ENCODE measurements at regions not wholly inside any gene's neighbourhood (a gene's known extent, or its start where the extent isn't known, plus 50 kb on each side); places are given as distances from the start of the nearest gene placed in this dataset.

DNA sequence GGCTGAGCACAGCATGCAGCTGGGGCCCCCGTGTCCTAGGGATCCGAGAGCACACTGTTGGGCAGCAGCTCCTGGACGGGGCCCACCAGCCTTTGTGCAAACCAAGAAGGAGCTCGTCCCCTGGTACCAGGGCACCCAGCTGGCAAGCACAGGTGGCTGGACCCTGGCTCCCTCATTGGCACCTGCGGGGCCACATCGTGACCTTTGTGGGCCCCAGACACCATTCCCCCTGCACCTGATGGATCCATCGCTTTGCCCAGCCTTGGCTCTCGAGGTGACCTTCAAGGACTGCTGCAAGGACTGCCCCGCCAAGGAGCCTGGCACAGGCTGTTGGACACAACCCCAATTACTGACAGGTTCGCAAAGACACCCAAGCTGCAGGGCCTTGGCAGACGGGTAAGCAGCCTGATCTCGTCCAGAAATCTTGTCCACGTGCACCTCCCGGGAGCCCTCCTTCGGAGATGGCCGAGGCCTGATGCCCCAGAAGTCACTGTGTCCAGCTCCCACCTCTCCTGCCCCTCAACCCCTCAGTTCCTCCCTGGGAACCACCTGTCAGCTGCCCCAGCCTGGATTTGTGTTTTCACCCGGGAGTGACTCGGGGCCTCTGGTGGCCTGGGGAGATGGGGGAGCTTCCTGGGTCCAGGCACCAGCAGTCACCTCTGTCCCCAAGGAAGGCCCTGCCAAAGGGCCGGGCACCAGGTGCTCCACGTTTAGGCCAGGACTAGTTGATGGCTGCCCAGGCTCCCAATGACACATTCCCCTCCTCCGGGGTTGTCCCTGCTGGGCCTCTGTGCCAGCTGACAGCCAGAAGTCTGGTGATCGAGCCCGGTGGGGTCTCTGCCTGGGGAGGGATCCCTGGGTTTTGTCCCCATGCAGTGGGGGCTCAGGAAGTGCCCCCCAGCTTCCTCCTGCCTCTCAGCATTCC is 137.1 kb upstream of the PPP1R26 start:
- Histone ChIP-seq H3K36me3 (ENCODE audit: insufficient read depth) (no peaks in the 10 kb centered on the region), H3K27me3 (ENCODE audit: insufficient read depth, low read depth) (peaks cover 39% of the 10 kb centered on the region; the same call in 1 of the 2 replicates), H3K4me2 (no peak overlapping the region), H3K4me3 (IDR thresholded peaks at IDR 0.05; ENCODE audit: insufficient read depth, low read depth, low read length) (no peak overlapping the region), H3K79me2 (ENCODE audit: insufficient read depth, low read depth) (no peaks in the 10 kb centered on the region), H3K27ac (no peak overlapping the region), H4K20me1 (ENCODE audit: insufficient read depth) (no peaks in the 10 kb centered on the region), H3K4me1 (ENCODE audit: low read depth, poor library complexity, severe bottlenecking) (no peaks in the 10 kb centered on the region), H2AFZ (ENCODE audit: low read depth) (no peak overlapping the region), H3K9ac (no peak overlapping the region)
- no peak for TF ChIP-seq CTCF (conservative IDR thresholded peaks at IDR 0.05; ENCODE audit: low read depth, low read length)

DNA sequence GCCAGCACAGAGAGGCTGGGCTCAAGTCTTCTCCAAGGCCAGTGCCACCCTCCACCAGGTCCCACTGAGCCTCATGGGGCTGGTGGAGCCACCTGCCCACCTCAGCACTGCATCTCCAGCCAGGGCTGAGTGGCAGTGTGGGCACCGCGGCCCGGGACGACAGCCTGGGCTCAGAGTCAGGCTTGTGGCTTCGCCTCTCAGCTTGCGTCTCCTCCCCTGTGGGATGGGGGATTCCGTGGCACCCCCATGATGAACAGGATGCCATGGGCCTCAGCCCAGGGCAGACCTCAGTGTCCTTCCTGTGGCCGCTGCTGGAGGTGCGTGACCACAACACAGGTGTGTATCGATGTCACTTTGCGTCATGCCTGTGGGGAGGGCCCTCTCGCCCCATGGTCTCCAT is 136.4 kb upstream of the PPP1R26 start:
- Histone ChIP-seq H2AFZ (ENCODE audit: low read depth) (no peak overlapping the region), H3K4me1 (ENCODE audit: low read depth, poor library complexity, severe bottlenecking) (no peaks in the 10 kb centered on the region), H3K4me2 (no peak overlapping the region), H3K79me2 (ENCODE audit: insufficient read depth, low read depth) (no peaks in the 10 kb centered on the region), H3K4me3 (IDR thresholded peaks at IDR 0.05; ENCODE audit: insufficient read depth, low read depth, low read length) (no peak overlapping the region), H3K27me3 (ENCODE audit: insufficient read depth, low read depth) (peaks cover 45% of the 10 kb centered on the region; the same call in 1 of the 2 replicates), H3K9ac (no peak overlapping the region), H3K27ac (no peak overlapping the region), H3K36me3 (ENCODE audit: insufficient read depth) (no peaks in the 10 kb centered on the region), H4K20me1 (ENCODE audit: insufficient read depth) (no peaks in the 10 kb centered on the region)
- TF ChIP-seq CTCF (conservative IDR thresholded peaks at IDR 0.05; ENCODE audit: low read depth, low read length), result no peak

DNA sequence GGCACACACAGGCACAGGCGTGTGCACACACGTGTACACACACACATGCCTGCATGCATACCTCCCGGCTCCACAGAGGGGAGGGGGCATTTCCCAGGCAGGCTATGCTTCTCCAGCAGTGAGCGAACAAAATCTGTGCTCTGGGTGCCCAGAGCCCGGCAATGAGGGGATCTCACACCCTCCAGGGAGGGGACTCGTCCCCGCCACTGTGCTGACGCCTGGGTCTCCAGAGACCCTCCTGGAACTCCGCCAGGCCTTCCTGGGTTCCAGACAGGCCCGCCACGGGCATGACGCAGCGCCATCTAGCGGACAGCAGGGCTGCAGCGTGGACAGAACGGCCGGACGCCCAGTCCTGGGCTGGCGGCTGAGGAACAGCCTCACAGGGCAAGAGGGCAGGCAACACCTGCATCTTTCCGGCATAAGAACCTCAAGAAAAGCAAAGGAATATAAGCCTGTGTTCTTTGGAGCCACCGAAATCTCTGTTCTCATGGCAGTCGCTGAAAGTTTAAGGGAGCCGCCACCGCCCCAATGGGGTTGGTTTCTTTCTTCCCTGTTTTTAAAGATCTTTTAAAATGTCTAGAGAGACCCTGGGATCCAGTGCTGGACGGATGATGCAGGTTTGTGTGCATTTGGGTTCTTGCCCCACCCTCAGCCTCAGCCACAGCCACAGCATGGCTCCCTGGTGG is 135.6 kb upstream of the PPP1R26 start:
- Histone ChIP-seq H4K20me1 (ENCODE audit: insufficient read depth) (no peaks in the 10 kb centered on the region), H3K4me3 (IDR thresholded peaks at IDR 0.05; ENCODE audit: insufficient read depth, low read depth, low read length) (no peak overlapping the region), H2AFZ (ENCODE audit: low read depth) (no peak overlapping the region), H3K9ac (no peak overlapping the region), H3K79me2 (ENCODE audit: insufficient read depth, low read depth) (no peaks in the 10 kb centered on the region), H3K4me1 (ENCODE audit: low read depth, poor library complexity, severe bottlenecking) (no peaks in the 10 kb centered on the region), H3K36me3 (ENCODE audit: insufficient read depth) (no peaks in the 10 kb centered on the region), H3K27ac (no peak overlapping the region), H3K27me3 (ENCODE audit: insufficient read depth, low read depth) (peaks cover 42% of the 10 kb centered on the region; the same call in 1 of the 2 replicates), H3K4me2 (no peak overlapping the region)
- TF ChIP-seq CTCF (conservative IDR thresholded peaks at IDR 0.05; ENCODE audit: low read depth, low read length), result peak; percentile 66

DNA sequence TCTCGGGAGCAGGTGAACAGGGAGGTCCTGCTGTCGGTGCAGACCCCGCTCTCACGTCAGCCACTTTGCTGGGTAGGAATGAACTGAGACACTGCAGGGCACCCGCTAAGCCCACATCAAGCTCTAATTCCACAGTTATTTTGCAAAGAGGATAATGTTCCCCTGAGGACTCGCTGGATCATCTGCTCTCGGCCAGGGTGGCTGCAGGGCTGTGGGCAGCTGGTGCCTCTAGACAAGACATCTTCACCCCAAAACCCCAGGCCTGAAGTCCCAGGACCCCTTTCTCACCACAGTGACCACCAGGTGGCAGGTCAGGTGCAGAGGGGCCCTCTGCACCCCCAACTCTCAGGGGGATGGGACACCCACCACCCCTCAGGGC is 135.1 kb upstream of the PPP1R26 start:
- Histone ChIP-seq H2AFZ (ENCODE audit: low read depth) (no peak overlapping the region), H3K79me2 (ENCODE audit: insufficient read depth, low read depth) (no peaks in the 10 kb centered on the region), H4K20me1 (ENCODE audit: insufficient read depth) (no peaks in the 10 kb centered on the region), H3K4me1 (ENCODE audit: low read depth, poor library complexity, severe bottlenecking) (no peaks in the 10 kb centered on the region), H3K36me3 (ENCODE audit: insufficient read depth) (no peaks in the 10 kb centered on the region), H3K4me2 (no peak overlapping the region), H3K27me3 (ENCODE audit: insufficient read depth, low read depth) (peaks cover 41% of the 10 kb centered on the region), H3K9ac (no peak overlapping the region), H3K27ac (no peak overlapping the region), H3K4me3 (IDR thresholded peaks at IDR 0.05; ENCODE audit: insufficient read depth, low read depth, low read length) (no peak overlapping the region)
- no peak for TF ChIP-seq CTCF (conservative IDR thresholded peaks at IDR 0.05; ENCODE audit: low read depth, low read length)
